NCI-H524 treated with DMSO at 0.1 percent for 48 hours (cell line): ENCODE measurements at regions not wholly inside any gene's neighbourhood (a gene's known extent, or its start where the extent isn't known, plus 50 kb on each side); places are given as distances from the start of the nearest gene placed in this dataset.
"Not testable (repeated sequence)": the region's sequence is repeated elsewhere in the genome, so short reads cannot be mapped to it uniquely, and the experiment has no call there.

ENCODE experiments used
- DNase-seq: peaks from one replicate; lab custom pipeline; 2025; lab: John Stamatoyannopoulos, UW

GRCh38 chr4:114034189-114034588 lies 54.7 kb upstream of the ARSJ start:
- no peak for DNase-seq

GRCh38 chr4:114036426-114036825 lies 57.0 kb upstream of the ARSJ start:
- DNase-seq: no peak

GRCh38 chr4:114036864-114037263 lies 57.4 kb upstream of the ARSJ start:
- DNase-seq: no peak

GRCh38 chr4:114037988-114038387 lies 58.5 kb upstream of the ARSJ start:
- DNase-seq: no peak

- no peak for DNase-seq
Measured at GRCh38 chr4:114038762-114039387, 59.4 kb upstream of the ARSJ start.

- DNase-seq: no peak
Measured at GRCh38 chr4:114040319-114041116, 61.1 kb upstream of the ARSJ start.

GRCh38 chr4:114041117-114041475 lies 61.6 kb upstream of the ARSJ start:
- no peak for DNase-seq

GRCh38 chr4:114043116-114043515 lies 63.7 kb upstream of the ARSJ start:
- no peak for DNase-seq

- not testable (repeated sequence) for DNase-seq
Measured at GRCh38 chr4:114044351-114044750, 64.9 kb upstream of the ARSJ start.

GRCh38 chr4:114046331-114046730 lies 66.9 kb upstream of the ARSJ start:
- no peak for DNase-seq

GRCh38 chr4:114048154-114048553 lies 68.7 kb upstream of the ARSJ start:
- not testable (repeated sequence) for DNase-seq

GRCh38 chr4:114052227-114052626 lies 72.8 kb upstream of the ARSJ start:
- DNase-seq: no peak

GRCh38 chr4:114056599-114056998 lies 77.2 kb upstream of the ARSJ start:
- DNase-seq: no peak

- no peak for DNase-seq
Measured at GRCh38 chr4:114057746-114058145, 78.3 kb upstream of the ARSJ start.

- no peak for DNase-seq
Measured at GRCh38 chr4:114062499-114062898, 83.1 kb upstream of the ARSJ start.

GRCh38 chr4:114072781-114073180 lies 93.3 kb upstream of the ARSJ start:
- no peak for DNase-seq

GRCh38 chr4:114076899-114077570 lies 97.6 kb upstream of the ARSJ start:
- DNase-seq: no peak

- no peak for DNase-seq
Measured at GRCh38 chr4:114077610-114078009, 98.2 kb upstream of the ARSJ start.

GRCh38 chr4:114078636-114079035 lies 99.2 kb upstream of the ARSJ start:
- no peak for DNase-seq

GRCh38 chr4:114081783-114082182 lies 102.3 kb upstream of the ARSJ start:
- DNase-seq: no peak

- no peak for DNase-seq
Measured at GRCh38 chr4:114082348-114082747, 102.9 kb upstream of the ARSJ start.

GRCh38 chr4:114085611-114086345 lies 106.3 kb upstream of the ARSJ start:
- no peak for DNase-seq
